OCI-LY1 (cell line): ENCODE measurements at regions not wholly inside any gene's neighbourhood (a gene's known extent, or its start where the extent isn't known, plus 50 kb on each side); places are given as distances from the start of the nearest gene placed in this dataset.
"Not testable (repeated sequence)": the region's sequence is repeated elsewhere in the genome, so short reads cannot be mapped to it uniquely, and the experiment has no call there.

Experiments
- H2AFZ ChIP-seq: fragments of 200-600 bp; sonication (generic), shearing (Covaris generic); 2 replicates; pipeline ENCODE4 v1.6.0; 2014; ENCODE audit warnings: antibody characterized with exemption, mild to moderate bottlenecking, low read length
- H3F3A ChIP-seq: fragments of 200-600 bp; sonication (generic), shearing (Covaris generic); 2 replicates; pipeline ENCODE4 v1.6.0; 2014; ENCODE audit warnings: mild to moderate bottlenecking, antibody characterized with exemption, low read length, moderate library complexity; ENCODE audit not compliant: insufficient read depth
- H3K27ac ChIP-seq: fragments of 200-600 bp; sonication (generic); 2 replicates; pipeline ENCODE4 v1.5.1; 2014; ENCODE audit warnings: low read length, mixed run types, mild to moderate bottlenecking, low read depth; ENCODE audit not compliant: poor library complexity, severe bottlenecking
- H3K27me3 ChIP-seq: fragments of 200-600 bp; sonication (generic); 2 replicates; pipeline ENCODE4 v1.6.0; 2014; ENCODE audit warnings: antibody characterized with exemption, mild to moderate bottlenecking, low read length, moderate library complexity; ENCODE audit not compliant: insufficient read depth
- H3K36me3 ChIP-seq: fragments of 200-600 bp; sonication (generic); 2 replicates; pipeline ENCODE4 v1.6.1; 2014; ENCODE audit warnings: mild to moderate bottlenecking, antibody characterized with exemption, low read length, moderate library complexity, mixed read lengths; ENCODE audit not compliant: insufficient read depth
- H3K4me1 ChIP-seq: fragments of 200-600 bp; sonication (generic); 2 replicates; pipeline ENCODE4 v1.5.1; 2014; ENCODE audit warnings: mild to moderate bottlenecking, low read length, moderate library complexity; ENCODE audit not compliant: insufficient read depth, severe bottlenecking
- H3K4me2 ChIP-seq: fragments of 200-600 bp; sonication (generic), shearing (Covaris generic); 2 replicates; pipeline ENCODE4 v1.6.1; 2014; ENCODE audit warnings: low read length
- H3K4me3 ChIP-seq: fragments of 200-600 bp; sonication (generic); 2 replicates; pipeline ENCODE4 v1.5.1; 2014; ENCODE audit warnings: low read length, low read depth, mild to moderate bottlenecking, mixed read lengths; ENCODE audit not compliant: poor library complexity, severe bottlenecking
- H3K79me2 ChIP-seq: fragments of 200-600 bp; shearing (Covaris generic); 2 replicates; pipeline ENCODE4 v1.6.1; 2016; ENCODE audit warnings: mixed run types, low read length, mixed read lengths; ENCODE audit not compliant: insufficient read depth
- H3K9ac ChIP-seq: fragments of 200-600 bp; sonication (generic), shearing (Covaris generic); 2 replicates; pipeline ENCODE4 v1.6.1; 2014; ENCODE audit warnings: mild to moderate bottlenecking, low read length, mixed read lengths
- H3K9me2 ChIP-seq: fragments of 200-600 bp; sonication (generic), shearing (Covaris generic); 2 replicates; pipeline ENCODE4 v1.6.1; 2014; ENCODE audit warnings: low read depth, mild to moderate bottlenecking, low read length, mixed read lengths
- H3K9me3 ChIP-seq: fragments of 200-600 bp; shearing (Covaris generic); 2 replicates; pipeline ENCODE4 v1.6.1; 2014; ENCODE audit warnings: low read length, mixed read lengths
- H4K20me1 ChIP-seq: fragments of 200-600 bp; sonication (generic), shearing (Covaris generic); 2 replicates; pipeline ENCODE4 v1.6.0; 2016; ENCODE audit warnings: mild to moderate bottlenecking, low read length; ENCODE audit not compliant: insufficient read depth
- CTCF ChIP-seq: fragments of 200-600 bp; sonication (generic), shearing (Covaris generic); IDR thresholded peaks from 2 replicates; pipeline ENCODE4 v1.5.1; 2017; ENCODE audit warnings: mild to moderate bottlenecking, antibody characterized with exemption, low read length, moderate library complexity, mixed read lengths
- EZH2 ChIP-seq: fragments of 200-600 bp; sonication (generic), shearing (Covaris generic); IDR thresholded peaks from 2 replicates; pipeline ENCODE4 v1.8.0; 2017; ENCODE audit warnings: borderline replicate concordance, mixed run types, mild to moderate bottlenecking, antibody characterized with exemption, low read length, moderate library complexity, mixed read lengths

- Histone ChIP-seq H3K4me3 (no peak overlapping the region), H3K36me3 (no peaks in the 10 kb centered on the region), H3K27ac (no peak overlapping the region), H4K20me1 (no peaks in the 10 kb centered on the region), H3K9ac (no peak overlapping the region), H3K27me3 (no peaks in the 10 kb centered on the region), H3F3A (no peaks in the 10 kb centered on the region), H3K9me3 (no peaks in the 10 kb centered on the region), H3K4me2 (no peak overlapping the region), H3K79me2 (no peaks in the 10 kb centered on the region), H3K4me1 (no peaks in the 10 kb centered on the region), H3K9me2 (no peaks in the 10 kb centered on the region), H2AFZ (no peak overlapping the region)
- TF ChIP-seq EZH2 (no peak), CTCF (no peak)
These were observed 368.4 kb downstream of the PRDM5 start for GRCh38 chr4:120554086-120554485.

- H3K4me1 ChIP-seq, H3K4me3 ChIP-seq, H3K4me2 ChIP-seq, H3F3A ChIP-seq, H3K9ac ChIP-seq, H3K9me3 ChIP-seq, H2AFZ ChIP-seq, H3K27ac ChIP-seq, H3K27me3 ChIP-seq, H3K9me2 ChIP-seq, H3K79me2 ChIP-seq, H3K36me3 ChIP-seq, H4K20me1 ChIP-seq: not testable (repeated sequence)
These were observed 371.8 kb downstream of the PRDM5 start for GRCh38 chr4:120550624-120551220.

- Histone ChIP-seq H3K4me1 (no peaks in the 10 kb centered on the region), H3K27ac (no peak overlapping the region), H3K4me2 (no peak overlapping the region), H3K4me3 (no peak overlapping the region), H3F3A (no peaks in the 10 kb centered on the region), H3K36me3 (no peaks in the 10 kb centered on the region), H2AFZ (no peak overlapping the region), H3K9me2 (no peaks in the 10 kb centered on the region), H3K79me2 (no peaks in the 10 kb centered on the region), H4K20me1 (no peaks in the 10 kb centered on the region), H3K9me3 (no peaks in the 10 kb centered on the region), H3K9ac (no peak overlapping the region), H3K27me3 (no peaks in the 10 kb centered on the region)
- TF ChIP-seq CTCF (no peak), EZH2 (no peak)
These were observed 373.4 kb downstream of the PRDM5 start for GRCh38 chr4:120549011-120549570.

GRCh38 chr4:120545391-120545790, 377.1 kb downstream of the PRDM5 start:
- H3K36me3 ChIP-seq: no peaks in the 10 kb centered on the region
- H3K27me3 ChIP-seq: no peaks in the 10 kb centered on the region
- H3K4me2 ChIP-seq: no peak overlapping the region
- H3F3A ChIP-seq: no peaks in the 10 kb centered on the region
- H3K4me3 ChIP-seq: no peak overlapping the region
- H4K20me1 ChIP-seq: no peaks in the 10 kb centered on the region
- no peak for TF ChIP-seq EZH2
- no peak for TF ChIP-seq CTCF
- H3K9me3 ChIP-seq: no peaks in the 10 kb centered on the region
- no peaks in the 10 kb centered on the region for H3K79me2 ChIP-seq
- H3K9me2 ChIP-seq: no peaks in the 10 kb centered on the region
- no peak overlapping the region for H3K9ac ChIP-seq
- H3K27ac ChIP-seq: no peak overlapping the region
- H3K4me1 ChIP-seq: no peaks in the 10 kb centered on the region
- H2AFZ ChIP-seq: no peak overlapping the region
